ENCODE measurements at regions not wholly inside any gene's neighbourhood (a gene's known extent, or its start where the extent isn't known, plus 50 kb on each side); places are given as distances from the start of the nearest gene placed in this dataset.
"Not testable (repeated sequence)": the region's sequence is repeated elsewhere in the genome, so short reads cannot be mapped to it uniquely, and the experiment has no call there.

DNA sequence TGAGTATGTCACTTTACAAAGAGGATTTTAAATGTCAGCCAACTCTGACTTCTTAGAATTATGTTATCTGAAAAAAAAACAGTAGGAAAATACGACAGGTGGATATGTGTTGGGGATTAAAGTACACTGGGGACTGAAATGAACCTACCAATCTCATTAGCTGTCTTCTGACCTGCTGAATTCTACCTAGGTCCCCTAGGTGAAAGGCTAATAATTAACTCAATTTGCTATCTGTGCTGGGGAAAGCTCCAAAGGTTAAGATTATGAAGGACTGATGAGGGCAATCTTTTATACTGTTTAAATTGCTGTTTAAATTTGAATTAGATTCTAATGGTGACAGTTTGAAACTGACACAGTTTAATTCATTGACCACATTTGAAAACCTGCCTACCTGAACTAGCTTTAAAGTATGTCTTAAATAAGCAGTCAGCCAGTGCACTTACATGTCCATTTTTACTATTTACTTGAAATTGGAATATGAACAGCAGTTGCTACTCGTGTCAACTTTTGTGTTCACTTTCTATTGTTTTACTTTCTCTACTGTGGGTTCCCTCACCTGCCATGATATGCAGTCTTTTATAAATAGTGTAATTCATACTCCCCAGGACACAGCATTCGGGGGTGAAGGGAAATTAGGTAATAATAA, 977.3 kb downstream of the C4orf33 start:
- TF ChIP-seq, protein P1, sequence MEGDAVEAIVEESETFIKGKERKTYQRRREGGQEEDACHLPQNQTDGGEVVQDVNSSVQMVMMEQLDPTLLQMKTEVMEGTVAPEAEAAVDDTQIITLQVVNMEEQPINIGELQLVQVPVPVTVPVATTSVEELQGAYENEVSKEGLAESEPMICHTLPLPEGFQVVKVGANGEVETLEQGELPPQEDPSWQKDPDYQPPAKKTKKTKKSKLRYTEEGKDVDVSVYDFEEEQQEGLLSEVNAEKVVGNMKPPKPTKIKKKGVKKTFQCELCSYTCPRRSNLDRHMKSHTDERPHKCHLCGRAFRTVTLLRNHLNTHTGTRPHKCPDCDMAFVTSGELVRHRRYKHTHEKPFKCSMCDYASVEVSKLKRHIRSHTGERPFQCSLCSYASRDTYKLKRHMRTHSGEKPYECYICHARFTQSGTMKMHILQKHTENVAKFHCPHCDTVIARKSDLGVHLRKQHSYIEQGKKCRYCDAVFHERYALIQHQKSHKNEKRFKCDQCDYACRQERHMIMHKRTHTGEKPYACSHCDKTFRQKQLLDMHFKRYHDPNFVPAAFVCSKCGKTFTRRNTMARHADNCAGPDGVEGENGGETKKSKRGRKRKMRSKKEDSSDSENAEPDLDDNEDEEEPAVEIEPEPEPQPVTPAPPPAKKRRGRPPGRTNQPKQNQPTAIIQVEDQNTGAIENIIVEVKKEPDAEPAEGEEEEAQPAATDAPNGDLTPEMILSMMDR (IDR thresholded peaks at IDR 0.05; ENCODE audit: insufficient read depth, low read length, severe bottlenecking), result no peak
- H3K4me3 ChIP-seq (ENCODE audit: low read depth, low read length), result no peak overlapping the region
- no peaks in the 10 kb centered on the region for H3K27me3 ChIP-seq (ENCODE audit: control insufficient read depth, insufficient read depth, low read length)
- no peak for FAIRE-seq
- DNase-seq (ENCODE audit: low read depth), result no peak
- H3K36me3 ChIP-seq (ENCODE audit: control insufficient read depth, insufficient read depth, low read length), result no peaks in the 10 kb centered on the region

DNA sequence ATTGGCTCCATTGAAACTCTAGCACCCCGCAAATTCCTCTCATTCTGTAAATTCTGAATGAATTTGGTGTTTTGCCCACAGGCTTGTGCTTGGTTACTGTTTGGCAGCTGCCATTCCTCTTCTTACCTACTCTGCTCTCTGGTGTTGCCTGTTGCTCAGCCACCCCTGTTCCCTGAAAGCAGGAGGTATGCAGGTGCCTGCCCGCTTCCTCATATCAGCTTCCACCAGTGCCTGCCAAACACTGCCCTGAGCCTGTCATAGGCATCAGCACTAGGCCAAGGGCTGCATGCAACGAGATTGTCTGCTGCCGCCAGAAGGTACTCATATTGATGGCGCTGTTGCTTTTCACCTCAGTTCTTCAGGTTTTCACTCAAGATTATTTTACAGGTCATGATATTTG, 978.1 kb downstream of the C4orf33 start:
- no peak overlapping the region for H3K4me3 ChIP-seq (ENCODE audit: low read depth, low read length)
- FAIRE-seq (no peak), DNase-seq (ENCODE audit: low read depth) (no peak)
- no peaks in the 10 kb centered on the region for H3K36me3 ChIP-seq (ENCODE audit: control insufficient read depth, insufficient read depth, low read length)
- H3K27me3 ChIP-seq (ENCODE audit: control insufficient read depth, insufficient read depth, low read length), result no peaks in the 10 kb centered on the region
- TF ChIP-seq, protein P1 (IDR thresholded peaks at IDR 0.05; ENCODE audit: insufficient read depth, low read length, severe bottlenecking), result no peak

DNA sequence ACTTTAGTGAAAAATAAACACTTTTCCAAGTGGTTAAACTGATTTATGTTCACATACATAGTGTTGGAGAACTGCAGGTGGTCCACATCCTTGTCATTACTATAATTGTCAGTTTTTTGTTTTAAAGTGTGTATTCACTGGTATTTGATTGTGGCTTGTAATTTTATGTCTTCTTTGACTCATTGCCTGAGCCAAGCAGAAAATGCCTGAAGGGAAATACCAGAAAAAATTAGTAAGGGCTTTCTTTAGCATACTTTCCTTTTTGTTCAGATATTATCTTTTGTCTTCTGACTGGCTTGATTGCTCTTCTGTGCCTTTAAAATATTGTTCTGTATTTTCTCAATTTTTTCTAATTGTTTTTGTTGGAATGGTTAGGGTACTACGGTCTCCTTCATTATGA, 981.3 kb downstream of the C4orf33 start:
- H3K27me3 ChIP-seq (ENCODE audit: control insufficient read depth, insufficient read depth, low read length), result no peaks in the 10 kb centered on the region
- no peaks in the 10 kb centered on the region for H3K36me3 ChIP-seq (ENCODE audit: control insufficient read depth, insufficient read depth, low read length)
- H3K4me3 ChIP-seq (ENCODE audit: low read depth, low read length), result no peak overlapping the region
- TF ChIP-seq, protein P1 (IDR thresholded peaks at IDR 0.05; ENCODE audit: insufficient read depth, low read length, severe bottlenecking), result no peak
- DNase-seq (ENCODE audit: low read depth) (peak; percentile 13), FAIRE-seq (no peak)

DNA sequence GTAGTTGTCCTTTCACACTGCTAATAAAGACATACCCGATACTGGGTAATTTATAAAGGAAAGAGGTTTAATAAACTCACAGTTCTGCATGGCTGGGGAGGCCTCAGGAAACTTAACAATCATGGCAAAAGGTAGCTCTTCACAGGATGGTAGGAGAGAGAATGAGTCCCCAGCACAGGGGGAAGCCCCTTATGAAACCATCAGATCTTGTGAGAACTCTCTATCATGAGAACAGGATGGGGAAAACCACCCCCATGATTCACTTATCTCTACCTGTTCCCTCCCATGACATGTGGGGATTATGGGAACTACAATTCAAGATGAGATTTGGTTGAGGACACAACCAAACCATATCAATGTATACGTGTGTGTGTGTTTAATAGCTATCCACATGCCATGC, 983.1 kb downstream of the C4orf33 start:
- H3K36me3 ChIP-seq (ENCODE audit: control insufficient read depth, insufficient read depth, low read length); H3K4me3 ChIP-seq (ENCODE audit: low read depth, low read length); FAIRE-seq; DNase-seq (ENCODE audit: low read depth); H3K27me3 ChIP-seq (ENCODE audit: control insufficient read depth, insufficient read depth, low read length): not testable (repeated sequence)

DNA sequence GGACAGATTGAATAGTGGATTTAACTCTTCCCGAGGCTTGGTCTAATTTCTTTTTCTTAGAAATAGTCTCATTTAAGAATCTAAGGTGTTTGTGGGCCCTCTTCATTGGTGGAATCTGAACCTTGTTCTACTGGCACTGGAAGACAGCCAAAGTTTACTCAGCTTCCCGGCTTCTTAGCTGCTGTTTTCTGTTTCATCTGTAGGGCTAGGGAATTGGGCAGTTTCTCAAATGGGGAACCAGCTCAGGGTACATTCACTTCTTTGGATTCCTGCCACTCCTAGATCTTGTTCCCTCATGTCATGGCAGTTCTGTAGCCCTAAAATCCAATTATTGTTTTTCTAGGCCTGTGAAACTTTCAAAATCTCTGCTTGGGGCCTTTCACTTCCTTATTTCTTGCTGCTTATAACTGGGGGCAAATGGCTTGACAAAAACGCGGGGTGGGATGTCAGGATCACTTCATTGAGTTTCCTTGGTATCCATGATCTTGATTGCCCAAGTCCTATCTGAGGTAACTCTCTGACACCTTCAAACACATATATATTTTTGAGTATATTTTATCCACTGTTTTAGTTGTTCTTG, 985.0 kb downstream of the C4orf33 start:
- FAIRE-seq, result no peak
- no peaks in the 10 kb centered on the region for H3K36me3 ChIP-seq (ENCODE audit: control insufficient read depth, insufficient read depth, low read length)
- TF ChIP-seq, protein P1 (IDR thresholded peaks at IDR 0.05; ENCODE audit: insufficient read depth, low read length, severe bottlenecking), result no peak
- DNase-seq (ENCODE audit: low read depth), result peak; percentile 13
- H3K27me3 ChIP-seq (ENCODE audit: control insufficient read depth, insufficient read depth, low read length), result no peaks in the 10 kb centered on the region
- H3K4me3 ChIP-seq (ENCODE audit: low read depth, low read length), result no peak overlapping the region

DNA sequence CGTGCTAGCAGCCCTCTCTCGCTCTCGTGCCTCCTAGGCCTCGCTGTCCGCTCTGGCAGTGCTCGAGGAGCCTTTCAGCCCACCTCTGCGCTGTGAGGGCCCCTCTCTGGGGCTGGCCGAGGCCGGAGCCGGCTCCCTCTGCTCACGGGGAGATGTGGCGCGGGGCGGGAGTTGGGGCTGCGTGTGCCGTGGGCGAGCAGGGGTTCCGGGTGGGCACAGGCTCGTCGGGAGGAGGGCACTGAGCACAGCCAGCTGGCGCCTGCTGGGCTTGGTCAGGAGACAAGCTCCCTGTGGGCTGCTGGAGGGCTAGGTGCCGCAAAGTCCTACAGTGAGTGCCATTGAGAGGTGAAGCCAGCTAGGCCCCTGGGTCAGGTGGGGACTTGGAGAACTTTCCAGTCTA, 994.5 kb downstream of the C4orf33 start:
- Histone ChIP-seq H3K4me3 (ENCODE audit: low read depth, low read length) (no peak overlapping the region), H3K27me3 (ENCODE audit: control insufficient read depth, insufficient read depth, low read length) (no peaks in the 10 kb centered on the region), H3K36me3 (ENCODE audit: control insufficient read depth, insufficient read depth, low read length) (no peaks in the 10 kb centered on the region)
- DNase-seq (ENCODE audit: low read depth) (no peak), FAIRE-seq (no peak)
- TF ChIP-seq, protein P1 (IDR thresholded peaks at IDR 0.05; ENCODE audit: insufficient read depth, low read length, severe bottlenecking), result no peak
